ENCODE measurements at regions not wholly inside any gene's neighbourhood (a gene's known extent, or its start where the extent isn't known, plus 50 kb on each side); places are given as distances from the start of the nearest gene placed in this dataset.

GRCh38 chr14:100669011-100669412, 57.7 kb upstream of the DLK1 start:
- no CpG with 5 or more reads among the region's 9 CpGs for WGBS (ENCODE audit: extremely low coverage, insufficient read length, low lambda C conversion rate)
- Mint-ChIP-seq H3K9me3 (peaks cover 0 to 4% of the 10 kb centered on the region in 2 experiments; a peak in 3 of 5 replicates), H3K4me1 (peaks cover 25 to 34% of the 10 kb centered on the region in 2 experiments), H3K36me3 (ENCODE audit: insufficient read depth in 1 of 3, low read depth in 3 of 3) (peaks cover 0 to 6% (median 4%) of the 10 kb centered on the region in 3 experiments; a peak in 3 of 7 replicates), H3K27ac (0 out of 7 replicates have a peak overlapping the region, but pooled peaks of 1 of the 3 experiments have one; percentile 11), H3K27me3 (ENCODE audit: low read depth) (peaks cover 39% of the 10 kb centered on the region), H3K4me3 (no peak overlapping the region)
- H3T11ph ChIP-seq (ENCODE audit: low read length): no peak overlapping the region
- H4K20me1 ChIP-seq (ENCODE audit: control insufficient read depth, insufficient read depth, insufficient read length): no peaks in the 10 kb centered on the region
- H3K27ac ChIP-seq (ENCODE audit: insufficient read length, low read depth, low read length): no peak overlapping the region
- H4K91ac ChIP-seq (ENCODE audit: insufficient read length, low read depth, low read length): no peak overlapping the region
- H3K9ac ChIP-seq (ENCODE audit: extremely low read depth, insufficient read length, low read length): no peak overlapping the region
- H4K5ac ChIP-seq (ENCODE audit: insufficient read length, low read depth, low read length): no peak overlapping the region
- H3K18ac ChIP-seq (ENCODE audit: insufficient read length, low read depth, low read length): no peak overlapping the region
- H4K8ac ChIP-seq (replicated peaks; ENCODE audit: insufficient read length, low read depth, low read length): no peak overlapping the region
- H2BK5ac ChIP-seq (ENCODE audit: insufficient read length, low read length): no peak overlapping the region
- H2AFZ ChIP-seq (ENCODE audit: low read length): no peak overlapping the region
- H2BK20ac ChIP-seq (ENCODE audit: low read depth, low read length, poor library complexity, severe bottlenecking): no peak overlapping the region
- H3K4me1 ChIP-seq (ENCODE audit: insufficient read depth, low read length): no peaks in the 10 kb centered on the region
- H3K56ac ChIP-seq (ENCODE audit: insufficient read length, low read depth, low read length): no peak overlapping the region
- H2BK12ac ChIP-seq (ENCODE audit: insufficient read length, low read depth, low read length): no peak overlapping the region
- H2AK5ac ChIP-seq (ENCODE audit: insufficient read length, low read length): no peak overlapping the region
- no peak overlapping the region for H2BK15ac ChIP-seq (ENCODE audit: low read depth, low read length)
- H3K4me2 ChIP-seq (ENCODE audit: insufficient read depth, insufficient read length, low read length): no peak overlapping the region
- H3K79me2 ChIP-seq (ENCODE audit: insufficient read depth, low read length): no peaks in the 10 kb centered on the region
- H3K4ac ChIP-seq (ENCODE audit: low read depth, low read length): no peak overlapping the region
- H3K27me3 ChIP-seq (ENCODE audit: insufficient read depth, low read length): no peaks in the 10 kb centered on the region; the same call in 1 of the 2 replicates
- no peak overlapping the region for H3K14ac ChIP-seq (ENCODE audit: insufficient read depth, low read length)
- no peak overlapping the region for H3K23ac ChIP-seq (ENCODE audit: insufficient read length, low read depth, low read length)
- H2BK120ac ChIP-seq (ENCODE audit: low read depth, low read length, poor library complexity, severe bottlenecking): no peak overlapping the region
- no peak for TF ChIP-seq CTCF (conservative IDR thresholded peaks at IDR 0.05)
- no peaks in the 10 kb centered on the region for H3K23me2 ChIP-seq (ENCODE audit: insufficient read length, low read depth, low read length, poor library complexity, severe bottlenecking)
- no peaks in the 10 kb centered on the region for H3K79me1 ChIP-seq (ENCODE audit: insufficient read depth, low read depth, low read length, poor library complexity, severe bottlenecking)
- no peak for DNase-seq
- H3K9me3 ChIP-seq (ENCODE audit: control insufficient read depth, low read depth, low read length): no peaks in the 10 kb centered on the region

All from H9 (cell line).